Fibroblast of skin of left quadriceps (primary cell): ENCODE measurements at regions not wholly inside any gene's neighbourhood (a gene's known extent, or its start where the extent isn't known, plus 50 kb on each side); places are given as distances from the start of the nearest gene placed in this dataset.

ENCODE experiments used
- DNase-seq, 2 experiments: peaks; one replicate each; pipeline ENCODE4 v3.0.0-alpha.2; 2013; ENCODE audit warnings: low read depth in 2 of 2

GRCh38 chr6:112799889-112800288, 452.8 kb downstream of the RFPL4B start:
- no peak for DNase-seq

DNA sequence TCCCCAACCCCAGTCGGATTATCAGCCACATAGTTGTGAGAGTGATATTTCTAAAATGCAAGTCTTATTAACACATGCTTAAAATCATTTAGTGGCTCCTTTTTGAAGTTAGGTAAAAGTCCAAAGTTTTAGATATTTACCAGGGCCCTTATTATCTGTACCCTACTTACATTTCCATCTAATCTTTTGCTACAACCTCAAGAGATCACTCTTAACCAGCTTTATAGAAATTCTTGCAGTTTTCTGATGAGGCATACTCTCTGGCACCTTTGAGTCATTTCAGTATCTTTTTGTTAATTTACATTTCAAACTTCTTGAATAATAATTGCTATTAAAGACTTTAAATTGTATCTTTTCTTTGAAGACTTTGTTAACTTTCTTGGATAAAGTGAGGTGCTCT, 453.3 kb downstream of the RFPL4B start:
- no peak for DNase-seq

- no peak for DNase-seq
These were observed 453.8 kb downstream of the RFPL4B start for GRCh38 chr6:112800916-112801315.

- no peak for DNase-seq
These were observed 454.4 kb downstream of the RFPL4B start for GRCh38 chr6:112801468-112802080.

- peak; percentile 94 to 95 for DNase-seq
These were observed 455.0 kb downstream of the RFPL4B start for GRCh38 chr6:112802144-112802543.

GRCh38 chr6:112804638-112805330, 457.7 kb downstream of the RFPL4B start:
- no peak for DNase-seq

DNA sequence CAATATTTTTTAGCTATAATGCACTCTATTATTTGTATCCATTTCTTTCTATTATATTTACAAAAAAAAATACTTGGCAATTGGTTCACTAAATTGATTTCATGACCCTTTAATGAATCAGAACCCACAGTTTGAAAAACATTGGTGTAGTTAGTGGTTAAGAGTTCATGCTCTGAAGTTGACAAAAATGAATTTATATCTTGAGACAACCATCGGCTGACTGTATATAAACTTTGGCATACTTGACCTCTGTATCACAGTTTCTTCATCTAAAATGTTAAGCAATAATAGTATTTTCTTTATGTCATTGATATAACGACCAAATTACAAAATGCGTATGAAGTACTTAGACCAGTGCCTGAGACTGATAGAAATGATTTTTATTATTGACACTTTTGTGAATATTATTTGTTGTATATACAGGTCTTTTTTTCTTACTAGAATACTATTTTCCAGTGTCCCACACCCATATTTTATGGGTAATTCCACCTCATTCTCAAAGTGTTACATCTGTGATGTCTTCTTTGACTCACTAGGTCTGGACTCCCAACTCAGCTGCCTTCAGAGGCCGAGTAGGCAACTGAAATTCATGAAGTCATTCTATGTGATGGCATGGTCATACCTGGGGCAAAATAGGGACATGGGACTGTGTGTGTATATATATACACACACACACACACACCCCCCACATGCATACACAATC, 459.2 kb downstream of the RFPL4B start:
- no peak for DNase-seq

GRCh38 chr6:112821476-112821875, 474.3 kb downstream of the RFPL4B start:
- DNase-seq = no peak

DNA sequence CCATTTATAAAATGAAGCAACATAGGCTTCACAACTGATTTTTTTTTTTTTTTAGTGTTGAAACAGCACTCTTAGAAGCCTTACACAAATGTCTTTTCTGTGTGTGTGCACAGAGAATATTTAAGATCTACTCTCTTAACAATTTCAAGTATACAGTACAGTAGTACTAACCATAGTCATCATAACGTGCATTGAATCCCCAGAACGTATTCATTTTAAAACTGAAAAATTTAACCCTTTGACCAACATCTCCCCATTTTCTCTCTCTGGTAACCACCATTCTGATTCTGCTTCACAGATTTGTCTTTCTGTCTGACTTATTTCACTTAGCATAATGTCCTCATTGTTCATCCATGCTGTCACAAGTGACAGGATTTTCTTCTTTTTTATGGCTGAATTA, 475.6 kb downstream of the RFPL4B start:
- no peak for DNase-seq

- no peak for DNase-seq
These were observed 480.7 kb downstream of the RFPL4B start for GRCh38 chr6:112827793-112828192.

- DNase-seq = no peak
These were observed 483.9 kb downstream of the RFPL4B start for GRCh38 chr6:112831022-112831421.

DNA sequence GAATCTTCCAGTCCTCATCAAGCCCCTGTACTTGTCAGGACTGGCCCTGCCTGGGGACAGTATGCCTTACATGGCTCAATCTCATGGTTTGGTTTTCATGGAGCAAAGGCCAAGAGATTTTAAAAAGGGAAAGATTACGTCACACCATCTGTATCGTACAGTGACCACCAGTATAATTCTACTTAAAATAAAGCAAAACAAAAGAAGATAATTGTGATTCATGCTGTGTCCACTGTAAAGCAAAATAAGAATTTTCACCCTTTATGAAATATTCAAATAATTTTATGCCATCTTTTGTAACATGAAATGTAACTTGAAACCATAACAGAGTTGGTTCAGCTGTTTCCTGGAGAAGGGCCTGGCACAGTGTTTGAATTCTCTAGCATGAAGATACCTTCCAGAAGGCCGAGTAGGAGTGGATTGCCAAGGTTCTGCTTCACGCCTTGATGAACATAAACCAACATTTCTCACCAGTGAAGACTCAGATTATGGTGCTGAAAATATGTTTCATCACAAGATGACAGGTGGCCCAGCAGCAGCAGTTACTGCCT, 486.5 kb downstream of the RFPL4B start:
- no peak for DNase-seq

DNA sequence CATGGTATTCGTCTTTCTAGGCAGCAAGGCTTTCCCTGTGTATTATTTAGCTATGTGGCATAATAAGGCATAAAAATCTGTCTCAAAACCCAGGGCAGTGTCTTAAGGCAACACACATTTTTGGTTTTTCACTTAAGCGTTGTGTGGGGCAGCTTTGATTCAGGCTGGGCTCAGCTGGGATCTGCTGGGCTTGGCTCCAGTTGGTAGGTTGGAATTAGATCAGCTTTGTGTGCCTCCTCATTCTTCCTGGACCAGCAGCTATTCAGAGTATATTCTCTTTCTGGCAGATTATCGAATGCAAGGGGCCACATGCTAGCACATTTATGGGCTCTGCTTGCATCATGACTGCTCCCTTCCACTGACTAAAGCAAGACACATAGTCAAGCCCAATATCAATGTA, 487.9 kb downstream of the RFPL4B start:
- no peak for DNase-seq

DNA sequence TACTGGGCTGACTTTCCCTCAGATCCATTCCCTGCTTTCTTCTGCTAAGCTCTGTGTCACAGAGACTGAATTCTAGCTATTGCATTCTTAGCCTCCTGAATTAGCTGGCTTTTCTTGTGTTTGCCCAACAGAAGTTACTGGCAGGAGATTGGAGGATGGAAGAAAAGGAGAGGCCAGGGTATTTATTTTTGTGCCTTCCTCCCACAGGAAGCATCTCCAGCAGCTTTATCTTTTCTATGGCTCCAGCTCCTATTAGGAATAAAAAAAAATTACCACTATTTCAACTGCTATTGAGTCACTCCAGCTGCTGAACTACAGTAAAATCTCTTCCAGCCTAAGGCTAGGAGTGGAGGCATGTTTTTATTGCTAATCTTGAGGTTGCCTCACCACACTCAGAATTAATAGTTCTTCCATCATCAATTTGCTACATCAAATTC, 492.4 kb downstream of the RFPL4B start:
- DNase-seq = peak; percentile 43 to 47

GRCh38 chr6:112841553-112842329, 494.6 kb downstream of the RFPL4B start:
- no peak for DNase-seq

- DNase-seq = no peak
These were observed 495.2 kb downstream of the RFPL4B start for GRCh38 chr6:112842330-112842685.

DNA sequence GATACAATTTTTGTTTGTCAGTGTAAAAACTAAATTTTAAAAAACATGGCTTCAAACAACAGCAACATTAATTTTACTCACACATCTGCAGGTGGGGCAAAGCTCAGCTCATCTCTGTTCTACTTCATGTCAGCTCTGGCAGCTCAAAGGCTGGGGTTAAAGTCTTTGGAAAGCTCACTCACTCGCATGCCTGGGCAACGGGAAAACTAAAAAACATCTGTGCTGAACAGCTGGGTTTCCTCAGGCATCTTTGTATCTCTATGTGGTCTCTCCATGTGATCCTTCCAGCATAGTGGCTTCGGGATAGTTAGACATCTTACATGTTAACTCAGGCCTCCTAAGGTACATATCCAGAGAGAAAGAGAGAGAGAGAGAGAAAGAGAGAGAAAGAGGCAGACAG, 499.6 kb downstream of the RFPL4B start:
- DNase-seq = no peak

GRCh38 chr6:112851146-112851545, 504.0 kb downstream of the RFPL4B start:
- DNase-seq = no peak

DNA sequence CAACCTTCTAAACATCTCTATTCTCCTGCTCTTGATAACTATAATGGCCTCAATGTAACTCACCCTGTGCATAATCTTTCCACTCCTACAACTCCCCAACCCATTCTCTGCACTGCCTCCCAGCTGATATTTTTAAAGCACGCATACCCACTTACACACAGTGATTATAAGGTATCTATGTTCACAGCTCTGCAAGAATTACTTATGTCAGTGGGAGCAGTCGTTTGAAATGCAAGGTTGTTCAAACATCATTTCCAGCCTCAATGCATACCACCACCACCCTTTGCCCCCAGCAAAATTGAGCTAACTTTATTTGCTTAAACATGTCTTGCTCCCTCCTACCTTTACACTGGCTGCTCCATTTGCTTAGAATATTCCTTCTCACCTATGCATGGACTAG, 506.0 kb downstream of the RFPL4B start:
- DNase-seq = no peak

GRCh38 chr6:112863753-112864152, 516.6 kb downstream of the RFPL4B start:
- DNase-seq = no peak

DNA sequence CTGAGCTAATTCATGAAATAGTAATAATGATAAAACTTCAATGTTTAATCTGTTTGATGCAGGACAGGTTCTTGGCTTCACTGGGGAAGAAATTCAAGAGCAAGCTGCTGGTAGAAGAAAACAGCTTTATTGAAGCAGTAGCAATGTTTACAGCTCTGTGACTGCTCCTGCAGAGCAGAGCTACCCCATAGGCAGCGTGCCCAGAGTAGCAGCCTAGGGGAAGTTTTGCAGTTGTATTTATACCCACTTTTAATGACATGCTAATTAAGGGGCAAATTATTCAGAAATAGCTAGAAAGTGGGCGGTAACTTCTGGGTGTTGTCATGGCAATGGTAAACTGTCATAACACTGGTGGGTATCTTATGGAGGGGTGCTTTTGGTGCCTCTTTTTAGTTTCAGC, 518.0 kb downstream of the RFPL4B start:
- no peak for DNase-seq

- no peak for DNase-seq
These were observed 527.8 kb downstream of the RFPL4B start for GRCh38 chr6:112874881-112875280.
